NCI-H1417 (cell line): ENCODE measurements at regions not wholly inside any gene's neighbourhood (a gene's known extent, or its start where the extent isn't known, plus 50 kb on each side); places are given as distances from the start of the nearest gene placed in this dataset.
"Not testable (repeated sequence)": the region's sequence is repeated elsewhere in the genome, so short reads cannot be mapped to it uniquely, and the experiment has no call there.

Experiments
- DNase-seq, 3 experiments: peaks; one replicate each; lab custom pipeline; 2025; lab: John Stamatoyannopoulos, UW

DNA sequence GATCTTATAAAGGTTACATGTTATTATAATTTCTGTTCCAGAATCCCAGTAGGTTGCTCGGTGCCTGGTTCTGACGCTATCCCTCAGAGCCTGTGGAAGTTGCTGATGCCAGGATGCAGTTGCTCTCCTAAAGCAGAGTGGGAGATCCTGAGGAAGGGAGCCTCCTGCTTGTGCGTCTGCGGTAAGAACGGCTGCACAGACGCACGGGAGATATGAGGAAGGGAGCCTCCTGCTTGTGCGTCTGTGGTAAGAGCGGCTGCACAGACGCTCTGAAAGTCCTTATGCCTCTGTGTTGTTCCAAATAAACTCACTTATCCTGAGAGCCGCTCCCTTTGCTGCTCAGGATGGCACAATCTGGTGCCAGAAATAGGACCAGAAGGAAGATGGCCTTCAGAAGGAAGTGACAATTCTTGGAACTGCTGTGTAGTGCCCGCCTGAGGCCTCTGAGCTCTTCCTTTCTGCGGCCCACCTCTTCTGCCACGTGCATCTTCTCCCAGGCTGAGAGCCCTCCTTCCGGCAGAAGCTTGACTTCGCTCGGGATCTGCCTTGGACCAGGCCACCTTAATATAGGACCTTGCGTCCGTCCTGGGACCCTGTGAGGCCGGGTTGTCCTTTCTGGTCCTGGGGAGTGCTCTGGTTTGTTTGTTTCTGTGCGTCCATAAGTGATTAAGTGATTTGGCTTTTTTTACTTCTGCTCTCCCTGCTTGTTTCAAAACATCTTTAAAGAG lies 89.5 kb downstream of the RTP5 start:
- DNase-seq = no peak

- no peak for DNase-seq
These were observed 90.3 kb downstream of the RTP5 start for GRCh38 chr2:241959751-241960269.

- DNase-seq = no peak
These were observed 91.9 kb downstream of the RTP5 start for GRCh38 chr2:241961454-241961853.

DNA sequence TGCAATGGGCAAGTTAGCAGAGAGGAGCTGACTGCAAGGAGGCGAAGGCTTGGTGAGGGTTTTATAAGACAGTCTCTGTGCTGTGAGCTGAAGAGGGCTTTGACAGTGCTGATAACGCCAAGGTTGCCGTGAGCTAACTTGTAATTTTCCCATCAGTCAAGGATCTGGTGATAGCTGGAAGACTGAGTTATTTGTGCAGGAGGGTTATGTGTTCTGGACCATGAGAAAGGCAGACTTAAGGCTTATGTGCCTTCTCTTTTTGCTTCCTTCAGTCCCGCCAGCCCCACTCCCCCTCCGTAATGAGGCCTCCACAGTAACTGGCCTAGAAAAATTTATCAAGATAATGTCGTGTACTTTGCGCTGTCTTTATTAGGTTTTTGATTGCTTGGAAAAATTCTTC lies 94.6 kb downstream of the RTP5 start:
- DNase-seq = peak in 1 of 3 experiments; percentile 20

DNA sequence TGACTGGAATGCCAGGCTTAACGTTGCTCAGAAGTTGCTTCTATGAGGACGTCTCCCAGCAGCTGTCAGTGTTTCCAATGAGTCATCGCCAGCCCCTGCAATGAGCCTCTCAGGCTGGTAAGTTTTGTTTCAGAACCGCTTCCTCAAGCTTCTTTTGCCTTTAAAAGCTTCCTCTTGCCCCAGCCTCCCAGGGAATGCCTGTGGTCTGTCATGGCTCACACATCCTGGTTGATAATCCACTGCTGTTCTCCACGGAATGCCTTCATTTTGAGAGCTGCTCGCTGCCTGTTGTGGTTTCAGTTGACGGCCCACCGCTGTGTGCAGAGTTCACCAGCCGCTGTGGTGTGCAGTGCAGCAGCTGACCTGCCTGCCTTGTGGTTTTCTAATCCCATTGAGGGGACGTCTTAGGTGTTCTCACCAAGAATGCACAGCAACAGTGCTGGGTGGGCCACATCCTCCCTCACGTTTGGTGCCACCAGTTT lies 96.4 kb downstream of the RTP5 start:
- DNase-seq = peak in 1 of 3 experiments; percentile 37

DNA sequence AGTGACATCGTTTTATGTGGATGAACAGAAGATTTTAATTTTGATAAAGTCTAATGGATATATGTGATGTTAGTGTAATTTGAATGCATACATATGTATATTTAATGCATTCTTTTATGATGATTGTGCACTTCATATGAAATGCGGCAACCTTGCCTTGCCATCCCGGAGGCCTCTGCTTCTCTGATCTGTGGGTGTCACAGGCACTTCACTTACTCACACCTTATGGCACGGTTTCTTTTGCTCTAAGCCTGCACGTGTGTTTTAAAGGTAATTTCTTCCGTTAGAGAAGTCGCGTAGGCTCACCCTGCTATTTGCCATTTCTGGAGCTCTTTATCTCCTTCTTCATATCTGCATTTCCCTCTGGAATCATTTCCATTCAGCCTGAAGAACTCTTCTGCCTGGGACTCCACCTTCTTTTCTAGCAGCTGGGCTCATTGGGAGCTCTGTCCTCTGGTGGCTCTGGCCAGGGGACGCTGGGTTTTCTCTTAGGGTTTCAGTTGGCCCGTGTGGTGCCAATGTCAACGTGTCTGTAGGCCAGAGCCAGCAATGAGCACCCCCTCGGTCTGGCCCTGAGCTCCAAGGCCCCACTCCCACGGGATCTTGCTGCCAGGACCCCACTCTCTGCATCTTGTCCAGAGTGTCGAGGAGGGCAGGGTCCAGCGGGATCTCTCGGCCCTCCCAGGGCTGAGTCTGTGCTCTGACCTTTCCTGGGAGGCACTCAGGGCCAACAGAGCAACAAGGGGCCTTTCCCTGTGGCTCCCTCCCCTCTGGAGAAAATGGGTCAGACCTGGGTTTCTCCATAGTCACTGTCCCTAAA lies 97.3 kb downstream of the RTP5 start:
- no peak for DNase-seq

GRCh38 chr2:241967467-241968144 lies 98.1 kb downstream of the RTP5 start:
- no peak for DNase-seq

DNA sequence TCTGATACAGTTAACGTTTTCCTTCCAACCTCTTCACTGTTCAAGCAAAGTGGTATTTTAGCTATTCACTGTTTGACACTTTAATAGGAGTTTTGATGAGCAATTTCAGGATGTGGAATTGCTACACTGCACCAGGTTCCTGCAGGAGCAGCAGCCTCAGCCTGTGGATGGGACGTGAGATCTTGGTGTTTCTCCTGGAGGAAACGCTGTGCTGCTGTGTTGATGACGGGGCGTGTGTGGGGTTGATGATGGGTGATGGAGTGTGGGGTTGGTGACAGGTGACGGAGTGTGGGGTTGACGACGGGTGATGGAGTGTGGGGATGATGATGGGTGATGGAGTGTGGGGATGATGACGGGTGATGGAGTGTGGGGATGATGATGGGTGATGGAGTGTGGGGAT lies 98.9 kb downstream of the RTP5 start:
- no peak for DNase-seq

- not testable (repeated sequence) for DNase-seq
These were observed 99.7 kb downstream of the RTP5 start for GRCh38 chr2:241969182-241969581.

- no peak for DNase-seq
These were observed 101.2 kb downstream of the RTP5 start for GRCh38 chr2:241970716-241971115.

GRCh38 chr2:241974096-241974495 lies 104.6 kb downstream of the RTP5 start:
- no peak for DNase-seq

GRCh38 chr2:241974851-241975592 lies 105.5 kb downstream of the RTP5 start:
- no peak for DNase-seq

DNA sequence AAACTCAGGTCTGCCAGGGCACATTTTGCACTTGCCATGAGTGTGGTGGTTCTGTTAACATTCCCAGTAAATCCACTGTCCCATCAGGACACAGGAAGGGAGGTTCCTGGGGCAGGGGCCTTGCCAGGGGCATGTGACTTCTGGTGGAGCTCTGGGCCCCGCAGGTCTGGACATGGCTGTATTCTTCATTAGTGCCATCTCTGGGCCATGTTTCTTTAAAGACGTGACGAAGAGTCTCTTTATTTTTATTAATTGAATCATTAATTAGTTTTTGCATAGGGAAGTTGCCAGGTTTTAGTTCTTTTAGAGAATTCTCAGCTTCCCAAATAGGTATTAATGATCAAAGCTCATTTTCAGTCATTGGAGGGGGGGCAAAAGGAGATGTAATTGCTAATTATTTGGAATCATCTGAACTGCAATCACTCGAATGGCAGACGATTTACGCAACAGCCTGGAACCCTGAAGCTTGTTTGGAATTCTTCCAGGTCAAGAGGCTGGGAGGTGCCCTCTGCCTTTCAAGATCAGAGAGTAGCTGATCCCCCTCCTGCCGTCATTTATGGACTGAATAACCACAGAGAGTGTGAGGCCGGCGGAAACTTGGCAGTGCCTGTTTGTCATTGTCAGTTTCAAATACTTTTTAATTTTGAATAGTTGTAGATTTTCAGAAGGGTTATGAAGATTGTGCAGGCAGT lies 106.2 kb downstream of the RTP5 start:
- no peak for DNase-seq

- DNase-seq = no peak
These were observed 106.8 kb downstream of the RTP5 start for GRCh38 chr2:241976296-241976695.

- no peak for DNase-seq
These were observed 108.2 kb downstream of the RTP5 start for GRCh38 chr2:241977557-241978300.

GRCh38 chr2:241978670-241979069 lies 109.1 kb downstream of the RTP5 start:
- DNase-seq = no peak

DNA sequence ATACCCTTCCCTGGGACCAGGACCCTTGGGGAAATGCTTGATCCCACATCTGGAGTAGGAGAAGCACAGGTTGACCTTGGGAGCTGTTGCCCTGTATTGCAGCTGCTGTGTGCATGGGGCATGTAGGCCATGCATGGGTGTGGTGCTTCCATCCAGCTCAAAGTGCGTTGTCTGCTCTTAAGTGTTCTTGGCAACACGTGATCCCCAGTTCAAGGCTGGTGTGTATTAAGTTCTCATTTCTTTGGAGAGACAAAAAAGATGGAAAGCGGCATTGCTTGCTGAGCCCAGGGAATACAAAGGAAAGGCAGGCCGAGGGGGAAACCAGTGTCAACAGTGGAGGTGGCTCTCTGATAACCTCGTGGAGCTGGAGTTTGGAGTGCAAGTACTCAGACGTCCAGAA lies 110.7 kb downstream of the RTP5 start:
- peak in 1 of 3 experiments; percentile 11 for DNase-seq

DNA sequence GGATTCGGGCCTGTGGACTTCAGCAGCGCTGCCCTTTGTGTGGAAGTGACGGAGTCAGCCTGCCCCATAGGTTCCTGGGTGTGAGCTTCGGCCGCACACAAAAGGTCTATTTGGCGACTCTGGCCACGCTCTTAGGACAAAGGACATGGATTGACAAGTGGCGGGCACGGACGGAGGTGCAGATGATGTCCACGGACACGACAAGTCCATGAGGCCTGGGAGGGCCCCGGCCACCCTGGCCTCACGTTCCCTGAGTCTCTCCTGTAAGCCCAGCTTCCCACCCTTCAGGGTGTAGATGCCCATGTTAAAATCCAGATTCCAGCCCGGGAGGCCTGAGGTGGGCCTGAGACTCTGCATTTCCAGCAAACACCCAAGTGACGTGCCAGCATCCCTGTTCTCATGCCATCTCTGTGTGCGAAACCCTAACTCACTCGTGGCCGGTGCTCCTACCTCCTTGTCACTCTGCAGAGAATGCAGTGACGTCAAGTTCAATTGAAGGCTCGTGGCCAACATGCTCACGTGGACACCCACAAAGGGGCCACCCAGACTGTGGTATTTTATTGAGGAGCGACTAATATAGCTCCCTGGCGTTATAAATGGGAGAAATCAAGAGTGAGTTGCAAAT lies 111.7 kb downstream of the RTP5 start:
- no peak for DNase-seq

GRCh38 chr2:241982706-241983570 lies 113.4 kb downstream of the RTP5 start:
- DNase-seq = no peak
